ENCODE measurements at regions not wholly inside any gene's neighbourhood (a gene's known extent, or its start where the extent isn't known, plus 50 kb on each side); places are given as distances from the start of the nearest gene placed in this dataset.

GRCh38 chr1:103162360-103162759 lies 54.0 kb upstream of the COL11A1 start:
- DNase-seq (ENCODE audit: low spot score), result no peak

GRCh38 chr1:103160281-103160680 lies 52.0 kb upstream of the COL11A1 start:
- no peak for DNase-seq (ENCODE audit: low spot score)

All from AG08396 (cell line).